Neuronal stem cell (in vitro differentiated cells): ENCODE measurements at regions not wholly inside any gene's neighbourhood (a gene's known extent, or its start where the extent isn't known, plus 50 kb on each side); places are given as distances from the start of the nearest gene placed in this dataset.
"Not testable (repeated sequence)": the region's sequence is repeated elsewhere in the genome, so short reads cannot be mapped to it uniquely, and the experiment has no call there.

Experiments
- DNase-seq: peaks from one replicate; pipeline ENCODE4 v3.0.0-alpha.2; 2013; ENCODE audit warnings: low spot score
- H2AFZ ChIP-seq: one replicate; pipeline ENCODE4 v1.6.1; 2013; ENCODE audit warnings: mild to moderate bottlenecking, low read length, inconsistent platforms
- H2AK5ac ChIP-seq: 2 replicates; pipeline ENCODE4 v1.6.1; 2013; ENCODE audit warnings: low read depth, mild to moderate bottlenecking, inconsistent platforms, low read length, moderate library complexity, mixed read lengths
- H2BK120ac ChIP-seq: 2 replicates; pipeline ENCODE4 v1.6.1; 2013; ENCODE audit warnings: low read depth, mild to moderate bottlenecking, inconsistent platforms, low read length, moderate library complexity, mixed read lengths
- H2BK12ac ChIP-seq: one replicate; pipeline ENCODE4 v1.6.1; 2013; ENCODE audit warnings: low read length, inconsistent platforms
- H2BK15ac ChIP-seq: 2 replicates; pipeline ENCODE4 v1.6.1; 2013; ENCODE audit warnings: mild to moderate bottlenecking, low read length, inconsistent platforms, mixed read lengths
- H2BK5ac ChIP-seq: one replicate; pipeline ENCODE4 v1.6.1; 2013; ENCODE audit warnings: inconsistent platforms, mild to moderate bottlenecking, low read length, moderate library complexity
- H3K14ac ChIP-seq: one replicate; pipeline ENCODE4 v1.6.1; 2013; ENCODE audit warnings: low read length, inconsistent platforms
- H3K18ac ChIP-seq: 2 replicates; pipeline ENCODE4 v1.6.1; 2013; ENCODE audit warnings: low read length, inconsistent platforms
- H3K23ac ChIP-seq: 2 replicates; pipeline ENCODE4 v1.6.1; 2013; ENCODE audit warnings: low read depth, mild to moderate bottlenecking, mixed read lengths, low read length, inconsistent platforms; ENCODE audit not compliant: poor library complexity
- H3K27ac ChIP-seq: replicated peaks from 3 replicates; pipeline ENCODE4 v1.5.1; 2013; ENCODE audit warnings: low read length, inconsistent platforms
- H3K27me3 ChIP-seq, 3 experiments: 2 replicates each; pipeline ENCODE4 v1.6.1; 2013; ENCODE audit warnings: low read length in 3 of 3, mild to moderate bottlenecking in 2 of 3, inconsistent platforms in 1 of 3, low read depth in 1 of 3, mixed read lengths in 1 of 3, moderate library complexity in 1 of 3; ENCODE audit not compliant: control insufficient read depth in 3 of 3, insufficient read depth in 3 of 3
- H3K36me3 ChIP-seq, 2 donors: replicated peaks in 1 of 2; 2 replicates each; pipeline ENCODE4 v1.6.1; 2013; ENCODE audit warnings: low read length in 2 of 2; ENCODE audit not compliant: control insufficient read depth in 2 of 2, insufficient read depth in 2 of 2
- H3K4ac ChIP-seq: 2 replicates; pipeline ENCODE4 v1.6.1; 2013; ENCODE audit warnings: inconsistent platforms, mild to moderate bottlenecking, low read length, moderate library complexity
- H3K4me1 ChIP-seq, 2 donors: 1 replicate in 1 of 2; 2 replicates in 1 of 2; pipeline ENCODE4 v1.6.1; 2013; ENCODE audit warnings: low read length in 2 of 2, low read depth in 1 of 2; ENCODE audit not compliant: control insufficient read depth in 2 of 2, insufficient read depth in 1 of 2
- H3K4me2 ChIP-seq: one replicate; pipeline ENCODE4 v1.6.1; 2013; ENCODE audit warnings: mild to moderate bottlenecking, low read length, inconsistent platforms; ENCODE audit not compliant: insufficient read depth, poor library complexity, severe bottlenecking
- H3K4me3 ChIP-seq, 2 donors: 2 replicates each; pipeline ENCODE4 v1.5.1; 2013; ENCODE audit warnings: low read length in 2 of 2, mild to moderate bottlenecking in 2 of 2, inconsistent platforms in 1 of 2, moderate library complexity in 1 of 2
- H3K79me1 ChIP-seq: one replicate; pipeline ENCODE4 v1.6.1; 2013; ENCODE audit warnings: low read depth, mild to moderate bottlenecking, inconsistent platforms, low read length, moderate library complexity
- H3K9ac ChIP-seq: one replicate; pipeline ENCODE4 v1.6.1; 2013; ENCODE audit warnings: mild to moderate bottlenecking, low read depth, low read length, inconsistent platforms; ENCODE audit not compliant: poor library complexity
- H3K9me3 ChIP-seq, 2 donors: replicated peaks in 1 of 2; 2 replicates each; pipeline versions ENCODE3 to v1.6.1; 2013; ENCODE audit warnings: low read length in 2 of 2, mild to moderate bottlenecking in 2 of 2, inconsistent platforms in 1 of 2, low read depth in 1 of 2, mixed read lengths in 1 of 2, moderate library complexity in 1 of 2; ENCODE audit not compliant: control insufficient read depth in 2 of 2, insufficient read depth in 1 of 2
- H4K8ac ChIP-seq: one replicate; pipeline ENCODE4 v1.6.1; 2013; ENCODE audit warnings: low read depth, mild to moderate bottlenecking, inconsistent platforms, low read length, moderate library complexity
- H4K91ac ChIP-seq: one replicate; pipeline ENCODE4 v1.6.1; 2013; ENCODE audit warnings: low read length, low read depth, mild to moderate bottlenecking, inconsistent platforms; ENCODE audit not compliant: poor library complexity
- WGBS, 2 donors: extraction: QIAGEN DNeasy Blood & Tissue Kit; methylation state at CpG; one replicate each; pipeline ENCODE4 v1.1.7; 2013; ENCODE audit warnings: missing lambda C conversion rate in 2 of 2, mixed read lengths in 1 of 2; ENCODE audit not compliant: insufficient read length in 2 of 2, insufficient replicate concordance in 1 of 2; ENCODE audit errors: extremely low coverage in 2 of 2; 5-methylcytosine and 5-hydroxymethylcytosine counted together

DNA sequence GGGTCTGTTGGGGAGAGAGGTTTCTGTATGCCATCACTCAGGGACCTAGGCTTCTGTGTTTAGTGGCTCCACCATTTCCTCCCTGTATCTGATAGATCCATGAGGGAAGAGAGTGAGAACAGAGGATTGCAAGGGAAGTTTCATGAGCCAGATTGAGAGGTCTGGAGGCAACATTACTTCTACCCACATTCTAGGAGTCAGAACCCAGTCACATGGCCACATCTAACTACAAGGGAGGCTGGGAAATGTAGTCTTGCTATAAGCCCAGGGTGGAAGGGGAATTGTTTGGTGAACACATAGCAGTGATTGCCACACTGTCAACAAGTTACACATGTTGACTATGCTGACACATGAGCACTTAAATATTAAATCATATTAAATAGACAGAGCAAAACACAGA lies 834.8 kb downstream of the C12orf50 start:
- H4K8ac ChIP-seq, H3K27me3 ChIP-seq: not testable (repeated sequence)

DNA sequence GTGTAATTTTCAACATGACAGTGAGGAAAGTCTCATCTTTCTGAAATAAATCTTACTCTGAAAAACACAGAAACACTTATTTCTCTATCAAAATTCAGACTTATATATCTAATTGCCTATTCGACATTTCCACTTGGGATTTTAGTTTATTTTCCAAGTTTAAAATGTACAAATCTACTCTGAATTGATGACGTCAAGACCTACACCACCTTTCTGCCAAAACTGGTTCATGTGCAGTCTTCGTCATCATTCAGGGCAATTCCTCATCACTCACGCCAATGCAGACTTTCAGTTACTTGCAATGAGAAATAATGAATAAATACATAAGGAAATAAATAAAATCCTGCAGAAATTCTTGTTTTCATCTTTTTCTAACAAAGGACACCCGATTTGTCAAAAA lies 843.8 kb downstream of the C12orf50 start:
- Histone ChIP-seq H3K4me2 (no peak overlapping the region), H2AK5ac (no peak overlapping the region), H2AFZ (no peak overlapping the region), H2BK120ac (no peak overlapping the region), H3K27ac (no peak overlapping the region), H3K4ac (no peak overlapping the region), H3K4me3 (no peak overlapping the region), H3K14ac (no peak overlapping the region), H3K4me1 (no peaks in the 10 kb centered on the region), H2BK5ac (no peak overlapping the region), H3K18ac (no peak overlapping the region), H2BK12ac (no peak overlapping the region), H4K8ac (no peak overlapping the region), H3K23ac (no peak overlapping the region), H3K79me1 (no peaks in the 10 kb centered on the region), H3K9me3 (no peaks in the 10 kb centered on the region), H4K91ac (no peak overlapping the region), H3K27me3 (no peaks in the 10 kb centered on the region), H2BK15ac (no peak overlapping the region), H3K9ac (no peak overlapping the region), H3K36me3 (no peaks in the 10 kb centered on the region)
- WGBS, 2 donors, result no CpG with 5 or more reads among the region's 5 CpGs
- DNase-seq, result no peak

More for the DNA sequence above, 834.8 kb downstream of the C12orf50 start:
- not testable (repeated sequence) for H2AFZ ChIP-seq, H3K23ac ChIP-seq, H3K9me3 ChIP-seq, H3K79me1 ChIP-seq, DNase-seq, H2BK12ac ChIP-seq, H2AK5ac ChIP-seq, H3K4ac ChIP-seq, H3K9ac ChIP-seq, H2BK120ac ChIP-seq, H4K91ac ChIP-seq, H3K14ac ChIP-seq, H2BK15ac ChIP-seq, H3K18ac ChIP-seq, H3K36me3 ChIP-seq, H3K27ac ChIP-seq, H3K4me2 ChIP-seq, H3K4me1 ChIP-seq, H3K4me3 ChIP-seq, H2BK5ac ChIP-seq

DNA sequence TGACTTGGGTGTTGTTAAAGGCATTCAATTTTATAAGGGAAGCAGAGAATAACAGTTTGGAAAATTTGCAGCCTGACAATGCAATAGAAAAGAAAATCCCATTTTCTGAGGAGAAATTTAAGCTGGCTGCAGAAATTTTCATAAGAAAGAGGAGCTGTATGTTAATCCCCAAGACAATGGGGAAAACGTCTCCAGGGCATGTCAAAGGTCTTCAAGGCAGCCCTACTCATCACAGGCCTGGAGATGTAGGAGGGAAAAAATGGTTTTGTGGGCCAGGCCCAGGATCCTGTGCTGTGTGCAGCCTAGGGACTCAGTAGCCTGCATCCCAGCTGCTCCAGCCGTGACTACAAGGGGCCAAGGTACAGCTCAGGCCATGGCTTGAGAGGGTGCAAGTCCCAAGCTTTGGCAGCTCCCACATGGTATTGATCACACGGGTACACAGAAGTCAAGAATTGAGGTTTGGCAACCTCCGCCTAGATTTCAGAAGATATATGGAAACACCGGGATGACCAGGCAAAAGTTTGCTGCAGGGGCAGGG lies 846.4 kb downstream of the C12orf50 start:
- Histone ChIP-seq H2BK120ac (no peak overlapping the region), H3K9me3 (no peaks in the 10 kb centered on the region), H3K4me1 (no peaks in the 10 kb centered on the region), H3K4ac (no peak overlapping the region), H3K9ac (no peak overlapping the region), H3K14ac (no peak overlapping the region), H2BK15ac (no peak overlapping the region), H3K4me3 (no peak overlapping the region), H4K8ac (no peak overlapping the region), H3K36me3 (no peaks in the 10 kb centered on the region), H3K27me3 (no peaks in the 10 kb centered on the region), H3K4me2 (no peak overlapping the region), H2BK5ac (no peak overlapping the region), H4K91ac (no peak overlapping the region), H2AFZ (no peak overlapping the region), H2AK5ac (no peak overlapping the region), H3K18ac (no peak overlapping the region), H2BK12ac (no peak overlapping the region), H3K27ac (no peak overlapping the region), H3K23ac (no peak overlapping the region), H3K79me1 (no peaks in the 10 kb centered on the region)
- no CpG with 5 or more reads among the region's 5 CpGs for WGBS, 2 donors
- DNase-seq, result no peak

GRCh38 chr12:87171356-87171755 lies 857.8 kb downstream of the C12orf50 start:
- no peak overlapping the region for H3K23ac ChIP-seq
- H2BK5ac ChIP-seq, result no peak overlapping the region
- WGBS, 2 donors, result no CpG with 5 or more reads among the region's 16 CpGs

More at GRCh38 chr12:87171356-87171755, 857.8 kb downstream of the C12orf50 start:
- Histone ChIP-seq H3K4me1 (no peaks in the 10 kb centered on the region), H2AFZ (no peak overlapping the region), H2BK15ac (no peak overlapping the region), H3K79me1 (no peaks in the 10 kb centered on the region), H3K4ac (no peak overlapping the region), H3K9me3 (no peaks in the 10 kb centered on the region), H3K36me3 (no peaks in the 10 kb centered on the region), H2BK12ac (no peak overlapping the region), H3K9ac (no peak overlapping the region), H2AK5ac (no peak overlapping the region), H3K27me3 (no peaks in the 10 kb centered on the region), H4K8ac (no peak overlapping the region), H3K27ac (no peak overlapping the region), H3K4me3 (no peak overlapping the region), H3K18ac (no peak overlapping the region), H3K4me2 (no peak overlapping the region), H2BK120ac (no peak overlapping the region), H3K14ac (no peak overlapping the region), H4K91ac (no peak overlapping the region)
- DNase-seq, result no peak
